Fibroblast of upper back skin (primary cell): ENCODE measurements at regions not wholly inside any gene's neighbourhood (a gene's known extent, or its start where the extent isn't known, plus 50 kb on each side); places are given as distances from the start of the nearest gene placed in this dataset.

ENCODE experiments used
- DNase-seq: peaks from one replicate; pipeline ENCODE4 v3.0.0-alpha.2; 2013

DNA sequence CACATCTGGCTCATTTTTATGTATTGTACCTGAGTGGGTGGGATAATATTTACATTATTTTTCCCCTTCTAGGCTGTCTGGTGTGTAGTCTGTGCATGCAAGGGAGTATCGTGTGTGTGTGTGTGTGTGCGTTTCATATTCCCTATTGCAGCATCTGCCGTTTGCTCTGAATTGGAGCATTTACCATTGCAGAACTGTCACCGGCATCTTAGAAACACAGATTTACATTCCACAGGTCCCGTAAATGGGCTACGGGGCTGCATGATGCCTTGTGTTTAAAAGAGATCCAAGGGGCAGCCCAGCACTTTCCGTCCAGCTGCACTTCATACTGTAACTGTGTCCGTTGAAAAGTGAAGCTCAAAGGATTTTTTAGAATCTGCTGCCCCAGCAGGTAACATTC, 167.1 kb upstream of the KIAA1217 start:
- no peak for DNase-seq

DNA sequence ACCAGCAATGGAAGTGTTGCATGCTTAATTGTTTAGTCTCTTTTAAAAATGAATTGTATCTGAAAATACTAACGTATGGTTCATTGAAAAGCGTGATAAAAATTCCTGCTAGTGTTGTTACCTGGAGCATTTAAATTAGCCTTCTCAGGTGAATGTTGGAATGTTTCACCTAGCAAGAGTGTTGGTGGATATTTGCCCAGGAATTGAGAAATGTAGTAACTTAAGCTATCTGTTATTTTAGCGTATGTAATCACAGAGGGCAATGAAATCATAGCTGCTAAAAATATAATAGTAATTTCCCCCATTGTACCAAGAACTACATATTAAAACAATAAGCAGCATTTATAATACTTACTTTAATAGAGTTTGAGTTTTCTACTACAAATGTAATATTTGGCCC, 166.1 kb upstream of the KIAA1217 start:
- DNase-seq = no peak

DNA sequence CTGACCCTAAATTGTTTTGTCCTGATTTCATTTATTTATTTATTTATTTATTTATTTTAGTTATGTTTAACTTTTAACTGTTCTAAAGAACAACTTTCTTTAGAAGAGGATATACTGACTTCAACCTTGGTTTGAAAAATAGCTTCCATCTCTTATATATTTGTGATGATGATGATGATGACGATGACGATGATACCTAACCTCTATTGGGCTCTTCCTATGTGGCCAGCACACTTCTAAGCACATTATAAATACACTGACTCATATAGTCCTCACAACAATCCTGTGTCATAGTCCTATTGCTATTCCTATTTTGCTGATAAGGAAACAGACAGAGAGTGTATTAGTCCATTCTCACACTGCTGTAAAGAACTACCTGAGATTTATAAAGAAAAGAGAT, 162.9 kb upstream of the KIAA1217 start:
- DNase-seq = no peak

DNA sequence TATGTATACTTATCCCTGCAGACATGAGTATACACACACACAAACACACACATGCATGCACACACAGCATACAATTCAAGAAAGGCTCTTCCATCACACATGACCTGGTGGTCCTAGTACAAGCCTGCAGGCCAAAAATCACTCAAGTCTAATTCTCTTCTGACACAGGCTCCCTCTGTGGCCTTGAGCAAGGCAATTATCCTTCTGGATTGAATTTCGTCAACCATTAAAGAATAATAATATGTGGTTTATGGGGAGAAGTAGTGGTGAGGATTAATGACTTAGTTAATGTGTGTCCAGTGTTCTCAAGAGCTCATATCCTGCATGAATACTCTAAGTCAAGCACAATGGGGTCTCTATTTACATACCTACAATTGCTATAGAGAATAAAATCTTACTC, 161.8 kb upstream of the KIAA1217 start:
- no peak for DNase-seq

DNA sequence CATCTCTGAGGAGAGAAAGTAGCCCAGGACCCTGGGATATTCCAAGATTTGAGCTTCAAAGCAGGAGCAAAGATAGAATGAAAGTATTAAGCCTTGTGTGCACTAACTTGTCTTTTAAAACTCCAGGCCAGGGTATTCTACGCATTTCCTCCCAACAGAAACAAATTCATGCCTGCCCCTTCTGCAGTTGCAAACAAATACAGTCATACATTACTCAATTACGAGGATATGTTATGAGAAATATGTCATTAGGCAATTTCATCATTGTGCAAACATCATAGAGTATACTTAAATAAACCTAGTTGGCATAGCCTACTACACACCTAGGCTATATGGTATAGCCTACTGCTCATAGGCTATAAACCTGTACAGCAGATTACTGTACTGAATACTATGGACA, 154.5 kb upstream of the KIAA1217 start:
- DNase-seq = no peak

DNA sequence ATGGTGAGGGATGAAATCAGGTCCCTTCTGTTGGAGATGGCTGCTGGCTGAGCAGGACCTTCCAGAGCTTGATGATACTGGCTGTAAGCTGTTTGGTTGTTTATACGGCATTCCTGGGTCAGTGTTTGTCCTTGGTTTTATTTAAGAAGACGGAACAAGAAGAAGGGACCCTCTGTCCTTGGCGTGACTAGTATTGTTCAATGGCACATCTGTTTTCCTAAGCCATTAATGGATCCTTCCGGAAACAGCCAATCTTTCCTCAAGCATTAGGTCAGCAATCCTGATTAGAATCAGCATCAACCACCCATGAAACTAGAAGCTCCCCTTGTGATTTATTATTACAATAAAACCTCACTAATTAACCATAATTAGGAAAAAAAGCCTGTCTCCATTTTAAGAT, 128.7 kb upstream of the KIAA1217 start:
- DNase-seq = no peak

DNA sequence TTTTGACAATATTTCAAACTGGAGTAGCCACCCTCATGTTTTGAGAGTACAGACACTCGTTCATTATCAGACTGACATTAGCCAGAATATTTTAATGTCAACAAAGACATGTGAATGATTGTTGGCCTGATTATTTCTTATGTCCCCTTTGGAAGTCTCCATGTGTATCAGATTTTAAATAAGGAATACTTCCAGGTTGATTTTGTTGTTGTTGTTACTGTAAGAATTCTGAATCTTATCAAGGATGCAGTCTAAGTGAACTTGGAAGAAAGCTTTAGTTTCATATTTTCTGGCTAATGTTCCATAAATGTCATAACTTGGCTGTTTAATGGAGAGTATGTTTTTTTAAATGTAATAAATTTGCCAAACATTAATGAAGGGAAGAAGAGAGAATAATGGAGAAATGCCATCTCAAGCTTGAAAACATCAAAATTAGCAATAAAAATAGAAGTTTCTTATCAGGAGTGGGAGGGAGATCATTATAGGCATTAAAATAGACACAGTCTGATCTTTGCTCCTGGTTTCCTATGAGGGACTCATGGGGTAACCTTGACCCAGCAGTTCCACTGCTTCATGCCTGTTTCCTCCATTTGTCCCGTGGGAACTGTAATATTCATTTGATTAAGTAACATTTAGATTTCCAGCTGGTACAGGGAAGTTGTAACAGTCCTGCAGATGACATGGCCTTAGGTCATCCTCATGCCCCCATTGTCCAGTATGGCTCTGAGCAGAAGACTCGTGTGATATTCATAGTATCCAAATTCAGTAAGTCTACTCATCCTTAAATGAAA, 122.4 kb upstream of the KIAA1217 start:
- no peak for DNase-seq

DNA sequence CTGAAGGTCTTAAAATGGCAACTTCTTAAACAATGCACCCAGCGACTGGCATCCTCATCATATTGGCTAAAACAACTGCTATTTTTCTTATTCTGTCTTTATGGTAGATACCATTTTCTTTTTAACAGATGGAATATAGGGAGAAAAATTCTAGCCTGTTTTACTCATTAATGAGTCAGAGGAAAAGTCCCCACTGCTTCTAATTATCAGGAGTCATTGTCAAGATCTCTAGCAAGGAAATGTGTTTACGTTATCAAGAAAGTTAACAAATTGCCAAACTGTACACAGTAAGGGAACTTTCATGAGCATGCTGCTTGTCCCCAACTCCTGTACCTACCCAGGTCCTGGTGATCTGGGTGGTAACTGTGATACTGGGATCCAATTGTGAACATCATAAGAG, 117.7 kb upstream of the KIAA1217 start:
- peak; percentile 31 for DNase-seq

DNA sequence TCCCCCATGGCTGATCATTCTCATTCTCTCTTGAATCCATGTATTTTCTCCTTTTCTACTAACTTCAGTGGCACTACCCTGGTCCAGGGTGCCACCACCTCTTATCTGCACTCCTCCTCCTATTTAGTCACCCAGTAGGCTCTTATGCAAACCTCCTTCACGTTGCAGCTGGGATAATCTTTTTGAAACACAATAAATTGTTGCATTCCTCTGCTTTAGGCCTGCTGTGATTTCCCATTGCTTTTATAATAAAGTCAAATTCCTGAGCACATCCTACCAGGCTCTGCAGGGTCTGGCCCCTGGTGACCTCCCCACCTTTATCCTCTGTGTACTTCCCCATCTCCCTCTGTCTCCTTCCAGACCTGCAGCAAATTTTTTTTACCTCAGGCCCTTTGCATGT, 112.7 kb upstream of the KIAA1217 start:
- DNase-seq = no peak

DNA sequence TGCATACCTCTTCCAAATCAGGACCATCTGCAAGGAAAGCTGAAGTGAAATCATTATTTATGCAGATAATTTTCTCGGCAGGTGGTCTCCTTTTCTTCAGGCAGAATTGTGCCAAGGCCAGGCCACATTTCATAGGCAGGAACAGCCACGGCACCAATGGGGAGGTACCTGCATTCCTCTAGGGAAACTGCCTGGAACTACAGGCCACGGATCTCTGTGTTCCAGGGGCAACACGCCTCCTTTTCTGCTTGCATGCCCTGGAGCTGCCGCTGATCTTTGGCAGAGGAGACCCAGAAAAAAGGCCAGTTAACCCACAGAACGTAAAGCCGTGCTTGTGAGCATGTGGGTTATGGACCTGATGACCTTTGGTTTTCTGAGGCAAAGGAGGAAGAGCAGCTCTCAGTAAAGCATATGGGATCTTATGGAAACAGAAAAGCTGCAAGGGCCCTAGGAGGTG, 111.2 kb upstream of the KIAA1217 start:
- peak; percentile 90 for DNase-seq

DNA sequence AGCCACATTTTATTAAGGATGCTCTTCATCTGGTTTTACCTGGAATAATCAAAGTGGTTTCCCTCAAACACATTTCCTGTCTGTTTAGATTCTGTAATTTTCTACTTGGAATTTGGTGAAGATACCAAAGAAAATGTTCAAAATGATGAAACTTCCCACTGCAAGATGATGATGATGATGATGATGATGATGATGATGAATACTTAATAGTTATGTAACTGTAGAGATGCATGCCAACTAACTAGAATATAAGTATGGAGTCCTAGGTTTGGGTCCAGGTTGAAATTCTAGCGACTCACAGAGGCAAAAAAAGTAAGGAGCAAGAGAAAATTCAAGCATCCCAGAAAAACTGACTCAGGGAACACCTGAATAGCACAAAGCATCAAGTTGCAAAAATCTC, 104.0 kb upstream of the KIAA1217 start:
- DNase-seq = no peak

DNA sequence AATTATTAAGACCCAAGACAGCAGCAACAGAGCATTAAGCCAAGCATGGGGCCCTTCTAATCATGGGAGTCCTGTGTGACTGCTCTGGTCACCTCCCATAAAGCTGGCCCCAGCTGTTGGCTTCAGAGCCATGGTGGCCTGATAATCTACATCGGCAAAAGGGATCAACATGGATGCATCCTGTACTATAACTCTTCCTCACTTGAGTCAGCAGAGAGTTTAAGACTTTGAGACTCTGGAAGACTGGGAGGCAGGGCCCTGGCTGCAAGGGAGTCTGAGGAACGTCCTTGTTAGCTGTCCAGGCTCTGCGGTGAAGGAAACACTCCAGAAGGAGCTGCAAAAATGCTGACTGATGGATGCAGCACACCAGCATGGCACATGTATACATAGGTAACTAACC, 95.0 kb upstream of the KIAA1217 start:
- DNase-seq = peak; percentile 33

DNA sequence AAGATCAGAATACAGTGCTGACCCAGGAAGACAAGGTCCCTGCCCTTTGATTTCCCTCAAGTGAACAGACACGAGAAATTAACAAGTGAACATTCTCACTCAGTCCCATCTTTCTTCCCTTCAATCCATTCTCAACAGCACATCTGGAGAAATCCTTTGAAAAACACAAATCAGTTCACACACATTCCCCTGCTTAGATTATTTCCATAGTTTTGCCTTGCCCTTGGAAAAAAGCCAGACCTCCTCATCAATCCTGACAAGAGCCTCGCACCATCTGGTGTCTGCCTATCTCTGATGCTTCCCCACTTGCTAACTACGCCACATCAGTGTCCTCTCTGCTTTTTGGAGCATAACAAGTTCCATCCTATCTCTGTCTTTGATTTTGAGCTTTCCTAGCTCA, 94.4 kb upstream of the KIAA1217 start:
- DNase-seq = peak; percentile 89

DNA sequence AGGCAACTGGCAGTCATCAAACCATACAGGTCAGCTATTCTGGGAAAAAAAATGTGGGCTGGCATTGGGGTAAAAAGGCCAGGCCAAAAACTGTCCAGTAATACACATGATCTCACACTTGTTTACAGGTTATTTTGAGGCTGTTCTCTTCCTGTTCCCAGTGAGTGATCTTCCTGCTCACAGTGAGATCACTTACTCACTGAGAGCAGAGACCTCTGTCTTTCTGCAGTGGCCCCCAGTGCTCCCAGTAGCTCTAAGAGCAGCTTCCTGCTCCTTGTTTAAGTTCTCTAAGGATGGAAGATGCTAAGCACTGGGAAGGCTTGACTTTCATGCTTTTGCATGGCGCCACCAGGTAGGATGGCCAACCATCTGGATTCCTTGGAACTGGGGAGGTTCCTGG, 93.5 kb upstream of the KIAA1217 start:
- DNase-seq = no peak

DNA sequence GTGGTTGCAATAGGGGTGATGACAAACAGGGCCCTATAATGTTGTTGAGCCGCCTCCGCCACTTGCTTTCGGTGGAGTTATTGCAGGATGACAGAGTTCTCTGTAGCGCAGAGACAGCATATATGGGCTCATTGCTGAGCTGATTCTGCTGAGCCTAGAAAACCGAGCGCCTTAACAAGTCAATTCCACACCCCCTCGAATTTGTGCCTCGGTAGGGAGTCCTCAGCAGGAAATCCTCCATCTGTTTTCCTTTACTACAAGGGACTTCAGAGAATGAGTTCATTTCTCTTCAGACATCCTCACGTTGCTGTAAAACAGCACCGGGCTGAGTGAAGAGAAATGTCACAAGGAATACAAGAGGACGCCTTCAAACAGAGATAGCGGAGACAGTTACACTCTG, 90.7 kb upstream of the KIAA1217 start:
- DNase-seq = peak; percentile 70

DNA sequence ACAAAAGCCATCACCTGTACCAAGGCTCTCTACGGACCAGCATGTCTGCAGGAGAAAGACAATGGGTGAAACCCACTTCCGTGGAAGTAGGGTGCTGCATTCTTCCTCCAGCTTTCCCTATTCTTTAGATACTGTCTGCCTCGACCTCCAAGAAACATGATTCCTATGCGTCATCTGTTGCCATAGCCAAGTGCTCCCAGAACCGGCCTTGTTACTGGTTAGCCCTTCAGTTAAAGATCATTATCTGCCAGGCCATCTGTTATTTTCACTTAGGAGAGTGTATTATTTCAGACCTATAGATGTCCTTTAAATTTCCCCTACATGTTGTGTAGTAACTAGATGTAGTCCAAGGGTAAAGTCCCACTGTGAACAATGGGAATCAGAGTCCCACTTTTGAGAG, 89.0 kb upstream of the KIAA1217 start:
- DNase-seq = peak; percentile 16

DNA sequence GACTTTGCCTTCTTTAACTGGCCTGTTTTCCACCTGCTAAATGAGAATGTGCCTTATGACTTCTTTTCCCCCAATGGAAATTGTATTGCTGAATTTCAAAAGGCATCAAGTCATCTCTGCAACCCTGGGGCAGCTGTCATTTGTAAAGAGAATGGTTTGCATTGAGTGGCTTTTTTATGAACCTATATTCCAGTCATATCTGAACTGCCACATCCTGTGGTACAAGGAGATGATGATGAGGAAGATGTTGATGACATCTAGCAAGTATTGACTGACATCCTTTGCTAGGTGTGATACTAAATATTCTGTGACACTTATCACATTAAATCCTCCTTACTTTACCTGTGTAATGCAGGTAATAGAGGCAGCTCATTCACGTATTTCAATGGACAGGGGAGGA, 88.3 kb upstream of the KIAA1217 start:
- DNase-seq = no peak

DNA sequence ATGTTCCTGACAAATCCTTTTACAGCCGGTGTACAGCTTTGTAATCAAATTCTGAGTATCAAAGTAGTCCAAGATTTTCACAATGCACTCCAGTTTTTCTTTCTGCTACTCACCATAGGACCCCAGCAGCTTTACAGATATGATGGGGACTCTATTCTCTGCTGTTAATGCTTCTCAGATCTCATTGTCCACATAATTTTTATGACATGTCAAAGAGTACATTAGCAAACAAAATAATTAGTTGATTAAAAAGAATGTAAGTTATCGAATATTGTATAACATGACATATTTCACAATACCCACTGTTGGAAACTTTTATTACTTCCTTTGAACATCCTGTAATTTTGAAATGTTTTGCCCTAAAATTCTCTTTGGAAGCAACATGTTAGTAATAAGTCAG, 81.4 kb upstream of the KIAA1217 start:
- DNase-seq = no peak

DNA sequence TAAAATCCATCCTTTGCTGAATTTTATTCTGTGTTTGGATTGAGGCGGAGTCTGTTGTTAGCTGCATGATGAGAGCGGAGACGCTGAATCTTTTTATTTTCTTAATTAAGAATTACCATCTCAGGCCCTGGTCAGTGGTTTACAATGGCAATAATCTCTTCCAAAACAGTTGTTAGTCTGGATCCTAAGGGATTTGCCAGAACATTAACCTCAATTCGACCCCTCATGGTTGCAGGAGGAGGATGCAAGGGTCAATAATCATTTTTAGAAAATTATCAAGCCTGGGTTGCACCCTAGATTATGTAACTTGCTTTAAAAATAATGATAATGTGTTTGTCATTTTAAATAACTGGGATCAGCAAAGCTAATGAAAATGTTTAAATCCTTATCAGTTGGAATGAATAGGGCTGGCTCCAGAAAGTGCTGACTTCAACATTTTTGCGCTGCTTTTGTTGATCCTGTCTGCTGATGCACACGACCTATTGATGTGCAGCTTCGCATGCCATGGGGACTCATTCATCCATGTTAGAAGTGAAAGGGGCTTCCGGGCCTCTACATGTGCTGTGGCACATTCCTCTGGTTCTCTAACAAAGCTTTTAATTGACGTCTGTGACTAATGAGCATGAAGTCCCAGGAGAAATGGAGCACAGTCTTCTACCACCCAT, 80.7 kb upstream of the KIAA1217 start:
- peak; percentile 48 for DNase-seq

DNA sequence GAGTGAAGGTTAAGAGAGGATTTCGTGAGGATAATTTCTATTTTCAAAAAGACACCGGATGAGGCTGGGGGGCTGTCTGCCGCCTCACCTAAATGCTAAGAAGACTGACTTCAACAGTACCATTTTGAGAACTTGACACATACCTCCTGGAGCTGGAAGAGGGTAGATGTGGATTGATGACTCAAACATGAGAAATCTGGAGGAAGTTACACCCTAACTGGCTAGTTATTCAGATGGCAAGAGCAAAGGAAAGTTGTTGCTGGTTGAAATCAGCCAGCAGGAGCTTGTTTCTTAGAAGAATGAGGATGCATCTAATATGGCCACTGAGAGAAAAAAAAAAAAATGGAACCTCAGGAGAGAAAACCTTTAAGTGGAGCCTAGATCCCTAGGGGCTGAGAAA, 76.2 kb upstream of the KIAA1217 start:
- DNase-seq = peak; percentile 81

DNA sequence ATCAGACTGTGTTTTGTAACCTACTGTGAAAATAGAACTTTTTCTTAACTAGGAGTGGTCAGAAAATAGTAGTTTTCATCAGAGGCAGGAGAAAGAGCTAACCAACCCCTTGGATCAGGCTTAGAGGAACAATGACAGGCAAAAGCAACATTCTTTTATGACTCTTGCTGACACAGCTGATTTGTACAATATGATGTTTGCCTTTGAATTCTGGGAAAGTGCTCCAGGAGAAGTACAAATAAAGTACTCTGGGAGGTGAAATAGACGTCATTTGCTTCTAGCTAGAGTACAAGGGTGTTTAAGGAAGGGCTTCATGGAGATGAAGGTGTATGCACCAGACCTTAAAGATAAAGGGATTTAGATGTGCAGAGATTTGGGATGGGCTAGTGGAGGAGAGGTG, 75.1 kb upstream of the KIAA1217 start:
- no peak for DNase-seq

DNA sequence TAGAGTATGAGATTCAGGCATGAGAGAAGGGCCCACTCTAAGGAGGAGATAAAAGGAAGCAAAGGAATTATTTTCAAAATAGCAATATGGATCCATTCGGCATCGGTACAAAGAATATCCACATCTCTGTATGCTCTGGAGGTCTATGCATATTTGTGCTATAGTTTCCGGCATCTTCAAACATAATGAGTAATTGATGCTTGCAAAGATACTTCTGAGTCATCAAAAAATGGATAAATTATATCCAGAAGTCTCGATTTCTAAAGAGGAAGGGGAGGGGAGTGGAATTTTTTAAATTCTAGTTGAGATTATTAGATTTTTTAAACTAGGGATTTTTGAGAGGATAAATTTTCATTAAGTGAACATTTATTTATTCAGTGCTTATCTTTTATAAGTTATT, 72.9 kb upstream of the KIAA1217 start:
- DNase-seq = peak; percentile 60

DNA sequence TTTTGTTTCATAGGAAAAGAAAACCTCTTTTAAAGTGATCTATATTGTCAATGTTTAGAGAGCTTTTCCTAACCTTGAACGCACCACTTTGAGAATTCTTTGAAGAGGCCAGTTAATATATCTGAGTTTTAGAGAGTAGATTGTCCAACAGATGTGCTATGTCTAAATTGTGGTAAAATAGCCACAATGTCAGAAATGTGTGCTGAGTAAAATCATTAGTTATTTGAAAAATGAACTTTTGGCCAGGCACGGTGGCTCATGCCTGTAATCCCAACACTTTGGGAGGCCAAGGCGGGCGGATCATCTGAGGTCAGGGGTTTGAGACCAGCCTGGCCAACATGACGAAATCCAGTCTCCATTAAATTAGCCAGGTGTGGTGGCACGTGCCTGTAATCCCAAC, 61.6 kb upstream of the KIAA1217 start:
- DNase-seq = peak; percentile 46

DNA sequence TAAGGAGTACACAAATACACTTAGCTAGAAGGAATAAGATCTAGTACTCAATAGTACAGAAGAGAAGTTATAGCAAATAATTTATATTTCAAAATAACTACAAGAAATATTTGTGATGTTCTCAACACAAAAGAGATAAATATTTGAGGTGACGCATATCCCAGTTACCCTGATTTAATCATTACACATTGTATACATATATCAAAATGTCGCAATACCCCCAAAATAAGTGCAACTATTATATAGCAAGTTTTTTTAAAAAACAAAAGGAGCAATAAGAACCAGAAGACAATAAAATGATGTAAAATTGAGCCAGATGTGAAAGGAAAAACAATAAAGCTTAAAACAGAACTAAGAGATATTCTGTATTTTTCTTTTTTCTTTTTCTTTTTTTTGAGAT, 59.3 kb upstream of the KIAA1217 start:
- no peak for DNase-seq

DNA sequence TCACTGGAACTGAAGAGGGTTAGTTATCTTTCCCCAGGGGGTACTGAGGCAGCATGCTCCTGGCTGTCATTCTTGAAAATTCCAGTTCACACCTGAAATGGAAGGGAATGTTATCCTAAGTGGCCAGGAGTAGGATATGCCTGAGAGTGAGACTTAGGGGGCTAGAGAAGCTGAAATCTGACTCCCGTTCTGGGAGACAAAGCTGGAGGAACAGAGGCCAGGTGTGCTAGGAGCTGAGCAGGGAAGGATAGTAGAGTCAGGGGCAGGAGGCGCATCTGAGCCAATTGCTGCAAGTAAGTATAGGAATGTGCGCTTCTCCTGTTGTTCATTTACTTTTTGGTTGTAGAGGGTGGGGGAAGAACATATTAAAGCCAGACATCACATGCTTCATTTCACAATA, 58.1 kb upstream of the KIAA1217 start:
- DNase-seq = peak; percentile 41
